ENCODE measurements at regions not wholly inside any gene's neighbourhood (a gene's known extent, or its start where the extent isn't known, plus 50 kb on each side); places are given as distances from the start of the nearest gene placed in this dataset.

- ChIA-PET CTCF (no interaction called here), POLR2A (ENCODE audit: low non-redundant PET) (no interaction called here)
- no peak for TF ChIP-seq CTCF (conservative IDR thresholded peaks at IDR 0.05; ENCODE audit: low read depth)
- no peak overlapping the region for H3K27ac ChIP-seq
- DNase-seq (ENCODE audit: low spot score) = no peak
Measured at GRCh38 chr10:65470986-65471385, 1454.8 kb upstream of the LRRTM3 start.

GRCh38 chr10:65482848-65483247, 1443.0 kb upstream of the LRRTM3 start:
- POLR2A ChIA-PET (ENCODE audit: low non-redundant PET) = no interaction called here
- CTCF ChIA-PET = interaction anchor here (0.6 kb wide), 1 partner anchor 209 kb away, joined by 3 read pairs; no protein-coding TSS in a partner anchor
- TF ChIP-seq CTCF (conservative IDR thresholded peaks at IDR 0.05; ENCODE audit: low read depth) = no peak

DNA sequence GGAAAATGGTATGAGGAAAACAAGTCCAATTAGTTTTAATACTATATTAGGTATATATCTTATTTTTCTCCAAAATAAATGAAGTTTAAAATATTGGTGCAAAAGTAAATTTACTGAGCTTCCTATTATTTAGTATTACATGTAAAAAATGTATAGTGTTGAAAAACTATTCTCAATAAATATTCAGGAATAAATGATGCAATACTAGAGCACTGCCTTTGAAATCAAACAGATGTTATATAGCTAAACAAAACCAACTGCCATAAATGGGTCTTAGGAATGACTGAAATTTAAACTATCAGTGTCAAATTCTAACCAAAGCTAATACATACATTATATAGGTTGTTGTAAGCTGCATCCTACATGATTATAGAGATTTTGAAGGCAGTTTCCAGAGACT, 1434.0 kb upstream of the LRRTM3 start:
- no peak for DNase-seq (ENCODE audit: low spot score)
- no peak overlapping the region for H3K27ac ChIP-seq
- ChIA-PET CTCF (no interaction called here), POLR2A (ENCODE audit: low non-redundant PET) (no interaction called here)
- no peak for TF ChIP-seq CTCF (conservative IDR thresholded peaks at IDR 0.05; ENCODE audit: low read depth)

More at GRCh38 chr10:65482848-65483247, 1443.0 kb upstream of the LRRTM3 start:
- DNase-seq (ENCODE audit: low spot score) = no peak
- no peak overlapping the region for H3K27ac ChIP-seq

DNA sequence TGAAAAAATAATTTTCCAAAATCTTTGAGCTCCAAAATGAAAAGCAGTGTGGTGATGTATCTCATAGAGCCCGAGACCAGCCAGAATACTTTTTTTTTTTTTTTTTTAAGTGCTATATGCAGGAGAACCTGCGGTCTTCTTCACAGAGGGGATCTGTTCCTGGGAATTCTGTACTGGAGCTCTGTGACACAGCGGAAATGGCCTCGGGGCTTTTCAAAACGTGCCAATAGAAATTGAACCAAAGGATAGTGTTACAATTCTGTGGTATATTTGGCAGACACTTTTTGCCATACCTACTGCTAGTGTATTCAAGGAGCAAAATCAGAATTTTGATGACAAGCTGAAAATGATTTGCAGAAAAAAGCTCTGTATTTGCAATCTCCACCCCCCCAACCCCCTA, 1429.3 kb upstream of the LRRTM3 start:
- POLR2A ChIA-PET (ENCODE audit: low non-redundant PET) = no interaction called here
- no peak overlapping the region for H3K27ac ChIP-seq
- CTCF ChIA-PET = interaction anchor here (0.6 kb wide), 1 partner anchor 386 kb away, joined by 3 read pairs; no protein-coding TSS in a partner anchor
- TF ChIP-seq CTCF (conservative IDR thresholded peaks at IDR 0.05; ENCODE audit: low read depth) = no peak
- DNase-seq (ENCODE audit: low spot score) = no peak

- no peak overlapping the region for H3K27ac ChIP-seq
- TF ChIP-seq CTCF (conservative IDR thresholded peaks at IDR 0.05; ENCODE audit: low read depth) = no peak
- ChIA-PET CTCF (no interaction called here), POLR2A (ENCODE audit: low non-redundant PET) (no interaction called here)
- DNase-seq (ENCODE audit: low spot score) = no peak
Measured at GRCh38 chr10:65497837-65498236, 1428.0 kb upstream of the LRRTM3 start.

- DNase-seq (ENCODE audit: low spot score) = no peak
- no peak for TF ChIP-seq CTCF (conservative IDR thresholded peaks at IDR 0.05; ENCODE audit: low read depth)
- ChIA-PET CTCF (no interaction called here), POLR2A (ENCODE audit: low non-redundant PET) (no interaction called here)
- no peak overlapping the region for H3K27ac ChIP-seq
Measured at GRCh38 chr10:65500716-65501115, 1425.1 kb upstream of the LRRTM3 start.

DNA sequence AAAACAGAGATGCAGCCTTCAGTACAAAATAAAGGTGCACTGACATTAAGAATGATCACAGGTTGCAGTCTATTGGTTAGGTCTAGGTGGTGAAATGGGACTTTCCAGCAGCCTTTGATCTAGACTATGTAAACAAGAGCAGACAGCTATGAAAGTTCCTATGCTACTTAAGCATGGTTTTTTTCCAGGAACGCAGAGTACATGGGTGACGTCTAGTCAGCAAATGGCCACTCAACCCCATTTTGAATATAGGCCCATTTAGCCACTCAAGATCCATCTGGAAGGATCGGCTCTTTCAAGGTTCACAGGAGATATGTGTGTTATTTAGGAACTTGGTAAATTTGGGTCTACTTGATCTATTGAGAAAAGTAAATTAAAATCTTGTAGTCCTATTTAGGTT, 1424.6 kb upstream of the LRRTM3 start:
- ChIA-PET CTCF (no interaction called here), POLR2A (ENCODE audit: low non-redundant PET) (no interaction called here)
- DNase-seq (ENCODE audit: low spot score) = no peak
- no peak overlapping the region for H3K27ac ChIP-seq
- TF ChIP-seq CTCF (conservative IDR thresholded peaks at IDR 0.05; ENCODE audit: low read depth) = no peak

Measured in RWPE1 (cell line).